ENCODE measurements at regions not wholly inside any gene's neighbourhood (a gene's known extent, or its start where the extent isn't known, plus 50 kb on each side); places are given as distances from the start of the nearest gene placed in this dataset.

- 76% methylated on average over 1 of the region's 1 CpG for WGBS (ENCODE audit: low lambda C conversion rate)
- Histone ChIP-seq H4K20me1 (ENCODE audit: insufficient read depth) (no peaks in the 10 kb centered on the region), H3K9me3 (no peaks in the 10 kb centered on the region), H3K27me3 (ENCODE audit: insufficient read depth) (no peaks in the 10 kb centered on the region), H3K36me3 (replicated peaks in 1 of 2; ENCODE audit: control insufficient read depth in 1 of 2, insufficient read depth in 2 of 2, low read length in 1 of 2) (no peaks in the 10 kb centered on the region), H3K9me2 (no peaks in the 10 kb centered on the region), H3K4me2 (no peak overlapping the region), H3K79me2 (ENCODE audit: insufficient read depth) (no peaks in the 10 kb centered on the region), H3K27ac (ENCODE audit: low read depth in 2 of 2, low read length in 1 of 2) (no peak overlapping the region), H3F3A (replicated peaks; ENCODE audit: insufficient read depth) (no peaks in the 10 kb centered on the region), H3K4me3 (ENCODE audit: low read depth in 2 of 2, low read length in 1 of 2) (no peak overlapping the region), H3K9ac (no peak overlapping the region), H2AFZ (ENCODE audit: low read depth) (no peak overlapping the region), H3K4me1 (ENCODE audit: control insufficient read depth in 1 of 2, insufficient read depth in 2 of 2, low read depth in 1 of 2, low read length in 1 of 2) (no peaks in the 10 kb centered on the region)
- TF ChIP-seq MEF2A (IDR thresholded peaks at IDR 0.05; ENCODE audit: borderline replicate concordance, low read depth) (no peak), EP300 (IDR thresholded peaks at IDR 0.05; ENCODE audit: borderline replicate concordance in 1 of 2, low read depth in 1 of 2, low read length in 1 of 2) (no peak), PBX3 (IDR thresholded peaks at IDR 0.05) (no peak), ZBTB33 (IDR thresholded peaks at IDR 0.05; ENCODE audit: borderline replicate concordance, low read depth) (no peak), JUND (IDR thresholded peaks at IDR 0.05) (no peak), RXRA (IDR thresholded peaks at IDR 0.05; ENCODE audit: borderline replicate concordance, low read depth) (no peak), FOXM1 (IDR thresholded peaks at IDR 0.05; ENCODE audit: low read depth) (no peak), GABPA (IDR thresholded peaks at IDR 0.05; ENCODE audit: low read depth) (no peak), RCOR1 (IDR thresholded peaks at IDR 0.05; ENCODE audit: low read length) (no peak), CTCF (IDR thresholded peaks at IDR 0.05) (no peak), IRF3 (IDR thresholded peaks at IDR 0.05; ENCODE audit: low read depth, low read length) (no peak), SIN3A (IDR thresholded peaks at IDR 0.05; ENCODE audit: borderline replicate concordance, low read depth, low read length) (no peak)
- DNase-seq = no peak
- ChIA-PET POLR2A (no interaction called here), CTCF (interaction anchor here (1.0 kb wide), 1 partner anchor 390 kb away, joined by 3 read pairs; no protein-coding TSS in a partner anchor)
Observed at GRCh38 chr4:19857991-19858390, 393.7 kb upstream of the SLIT2 start.

Data from SK-N-SH (cell line).